Loucy (cell line): ENCODE measurements at regions not wholly inside any gene's neighbourhood (a gene's known extent, or its start where the extent isn't known, plus 50 kb on each side); places are given as distances from the start of the nearest gene placed in this dataset.

ENCODE experiments used
- EZH2phosphoT487 ChIP-seq: fragments of 200-600 bp; IDR thresholded peaks from 2 replicates; pipeline ENCODE4 v1.6.1; 2018; ENCODE audit warnings: antibody characterized with exemption, mild to moderate bottlenecking, moderate library complexity, borderline replicate concordance
- TF ChIP-seq, protein P1 (sequence below): fragments of 200-600 bp; sonication (generic); conservative IDR thresholded peaks from 2 replicates; pipeline ENCODE4 v1.5.1; 2014; ENCODE audit warnings: mild to moderate bottlenecking, antibody characterized with exemption, low read length

DNA sequence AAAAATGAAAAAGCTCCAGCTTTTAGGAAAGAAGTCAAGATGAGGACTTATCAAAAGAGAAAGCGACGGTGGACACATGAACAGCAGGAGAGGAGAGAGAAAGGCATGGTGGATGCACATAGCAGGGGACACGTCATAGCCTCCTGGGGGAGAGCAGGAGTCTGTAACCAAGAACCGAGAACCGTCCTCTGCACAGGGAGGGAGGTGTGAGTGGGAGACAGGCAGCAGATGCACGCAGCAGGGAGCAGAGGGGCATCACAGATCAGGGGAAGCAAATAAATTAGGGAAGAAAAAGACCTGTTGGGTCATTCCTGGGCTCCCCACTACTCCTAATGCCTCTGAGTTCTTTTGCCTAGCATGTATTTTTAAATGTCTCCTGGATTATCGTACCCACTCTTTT lies 138.1 kb upstream of the RMST start:
- TF ChIP-seq, protein P1, sequence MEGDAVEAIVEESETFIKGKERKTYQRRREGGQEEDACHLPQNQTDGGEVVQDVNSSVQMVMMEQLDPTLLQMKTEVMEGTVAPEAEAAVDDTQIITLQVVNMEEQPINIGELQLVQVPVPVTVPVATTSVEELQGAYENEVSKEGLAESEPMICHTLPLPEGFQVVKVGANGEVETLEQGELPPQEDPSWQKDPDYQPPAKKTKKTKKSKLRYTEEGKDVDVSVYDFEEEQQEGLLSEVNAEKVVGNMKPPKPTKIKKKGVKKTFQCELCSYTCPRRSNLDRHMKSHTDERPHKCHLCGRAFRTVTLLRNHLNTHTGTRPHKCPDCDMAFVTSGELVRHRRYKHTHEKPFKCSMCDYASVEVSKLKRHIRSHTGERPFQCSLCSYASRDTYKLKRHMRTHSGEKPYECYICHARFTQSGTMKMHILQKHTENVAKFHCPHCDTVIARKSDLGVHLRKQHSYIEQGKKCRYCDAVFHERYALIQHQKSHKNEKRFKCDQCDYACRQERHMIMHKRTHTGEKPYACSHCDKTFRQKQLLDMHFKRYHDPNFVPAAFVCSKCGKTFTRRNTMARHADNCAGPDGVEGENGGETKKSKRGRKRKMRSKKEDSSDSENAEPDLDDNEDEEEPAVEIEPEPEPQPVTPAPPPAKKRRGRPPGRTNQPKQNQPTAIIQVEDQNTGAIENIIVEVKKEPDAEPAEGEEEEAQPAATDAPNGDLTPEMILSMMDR: no peak
- TF ChIP-seq EZH2phosphoT487: no peak
